HCT116 (cell line): ENCODE measurements at regions not wholly inside any gene's neighbourhood (a gene's known extent, or its start where the extent isn't known, plus 50 kb on each side); places are given as distances from the start of the nearest gene placed in this dataset.

Experiments used
- ATAC-seq: fragments of 200-7000 bp; cut with Tn5 transposase; 2 replicates; pipeline ENCODE4 v1.9.1; 2020; ENCODE audit warnings: mild to moderate bottlenecking, moderate library complexity
- BruUV-seq: library from RNA; stranded (reverse); fragments of 400-500 nt; replicated peaks from 2 replicates; lab custom pipeline; 2021; lab: Mats Ljungman, UMichigan
- CTCF ChIA-PET: fragments of 300-600 bp; sonication (Branson Sonifier 250); formaldehyde crosslinking; loops from one replicate; lab custom pipeline; 2021; ENCODE audit warnings: antibody characterized with exemption; lab: Charles Lee
- POLR2A ChIA-PET: fragments of 300-600, 350-600 bp; sonication (Branson Sonifier 250); formaldehyde crosslinking; loops from one replicate; lab custom pipeline; 2021; ENCODE audit warnings: antibody characterized with exemption; lab: Charles Lee
- RAD21 ChIA-PET, 2 experiments: fragments of 300-600 bp; sonication (Branson Sonifier 250); formaldehyde crosslinking; loops; one replicate each; lab custom pipeline; 2023; ENCODE audit warnings: low total read pairs in 2 of 2; ENCODE audit not compliant: uncharacterized antibody in 2 of 2, unreplicated experiment in 2 of 2, low non-redundant PET in 1 of 2; lab: Charles Lee
- DNase-seq: peaks from one replicate; pipeline ENCODE4 v3.0.0-alpha.2; 2010; ENCODE audit warnings: low read depth, low spot score
- H2AFZ ChIP-seq: fragments of 200-600 bp; shearing (Covaris generic), sonication (generic); 2 replicates; pipeline ENCODE4 v1.6.1; 2017; ENCODE audit warnings: low read depth, mixed run types, mixed read lengths, antibody characterized with exemption, low read length; ENCODE audit not compliant: poor library complexity, severe bottlenecking
- H3K27ac ChIP-seq: 2 replicates; pipeline ENCODE4 v1.5.1; 2012; ENCODE audit warnings: low read depth, low read length
- H3K27me3 ChIP-seq: fragments of 200-600 bp; sonication (generic); 2 replicates; pipeline ENCODE4 v1.6.1; 2016; ENCODE audit warnings: mixed run types, low read length, mixed read lengths; ENCODE audit not compliant: insufficient read depth
- H3K36me3 ChIP-seq, 2 experiments: fragments of 200-500 bp in 1 of 2; fragments of 200-600 bp in 1 of 2; sonication (Bioruptor generic) in 1 of 2; sonication (generic) in 1 of 2; 2 replicates each; pipeline versions ENCODE4 v1.5.1 to v1.6.1; 2014 to 2016; ENCODE audit warnings: low read length in 2 of 2, inconsistent platforms in 1 of 2, mixed read lengths in 1 of 2, mixed run types in 1 of 2; ENCODE audit not compliant: insufficient read depth in 2 of 2, control insufficient read depth in 1 of 2
- H3K4me1 ChIP-seq, 2 experiments: fragments of 200-600 bp in 1 of 2; sonication (generic) in 1 of 2; 2 replicates each; pipeline versions ENCODE4 v1.5.1 to v1.6.1; 2012 to 2017; ENCODE audit warnings: low read length in 2 of 2, inconsistent platforms in 1 of 2, mild to moderate bottlenecking in 1 of 2, mixed read lengths in 1 of 2, mixed run types in 1 of 2, moderate library complexity in 1 of 2; ENCODE audit not compliant: insufficient read depth in 2 of 2, control insufficient read depth in 1 of 2
- H3K4me2 ChIP-seq: fragments of 200-600 bp; sonication (generic); 2 replicates; pipeline ENCODE4 v1.6.1; 2017; ENCODE audit warnings: mixed run types, low read length, mixed read lengths
- H3K4me3 ChIP-seq, 2 experiments: fragments of 200-600 bp in 1 of 2; sonication (generic) in 1 of 2; replicated peaks in 1 of 2; 2 replicates each; pipeline ENCODE4 v1.5.1; 2011 to 2016; ENCODE audit warnings: low read length in 2 of 2, control low read depth in 1 of 2, low read depth in 1 of 2, mild to moderate bottlenecking in 1 of 2, mixed read lengths in 1 of 2, mixed run types in 1 of 2
- H3K79me2 ChIP-seq: fragments of 200-600 bp; sonication (generic); 2 replicates; pipeline ENCODE4 v1.6.1; 2017; ENCODE audit warnings: mild to moderate bottlenecking, mixed run types, low read length, moderate library complexity, mixed read lengths; ENCODE audit not compliant: insufficient read depth
- H3K9ac ChIP-seq: fragments of 200-600 bp; sonication (generic); 2 replicates; pipeline ENCODE4 v1.6.1; 2016; ENCODE audit warnings: low read length, mixed read lengths
- H3K9me2 ChIP-seq: fragments of 200-600 bp; sonication (generic), shearing (Covaris generic); 2 replicates; pipeline ENCODE4 v1.6.1; 2017; ENCODE audit warnings: mixed run types, mild to moderate bottlenecking, moderate library complexity; ENCODE audit not compliant: insufficient read depth
- H3K9me3 ChIP-seq, 2 experiments: fragments of 200-500 bp in 1 of 2; fragments of 200-600 bp in 1 of 2; sonication (Bioruptor generic) in 1 of 2; sonication (generic) in 1 of 2; 2 replicates each; pipeline ENCODE4 v1.6.1; 2014 to 2017; ENCODE audit warnings: low read length in 2 of 2, mixed read lengths in 2 of 2, inconsistent platforms in 1 of 2, low read depth in 1 of 2, mild to moderate bottlenecking in 1 of 2, mixed run types in 1 of 2, moderate library complexity in 1 of 2; ENCODE audit not compliant: control insufficient read depth in 1 of 2, insufficient read depth in 1 of 2
- H4K20me1 ChIP-seq: fragments of 200-600 bp; sonication (generic), shearing (Covaris generic); 2 replicates; pipeline ENCODE4 v1.6.1; 2017; ENCODE audit warnings: mixed run types, mild to moderate bottlenecking, moderate library complexity; ENCODE audit not compliant: insufficient read depth
- CBX3 ChIP-seq: IDR thresholded peaks from 2 replicates; pipeline ENCODE4 v1.6.1; 2012; ENCODE audit warnings: low read depth
- CEBPB ChIP-seq: IDR thresholded peaks from 2 replicates; pipeline ENCODE4 v1.6.1; 2012; ENCODE audit warnings: low read depth
- EGR1 ChIP-seq: IDR thresholded peaks from 2 replicates; pipeline ENCODE4 v1.6.1; 2012; ENCODE audit warnings: low read depth
- ELF1 ChIP-seq: IDR thresholded peaks from 2 replicates; pipeline ENCODE4 v1.6.1; 2012; ENCODE audit warnings: low read depth, borderline replicate concordance
- EZH2 ChIP-seq: fragments of 200-600 bp; sonication (generic); IDR thresholded peaks from 2 replicates; pipeline ENCODE4 v1.6.1; 2017; ENCODE audit warnings: antibody characterized with exemption, mixed run types
- EZH2phosphoT487 ChIP-seq: fragments of 200-600 bp; IDR thresholded peaks from 2 replicates; pipeline ENCODE4 v1.6.1; 2018; ENCODE audit warnings: antibody characterized with exemption, borderline replicate concordance
- JUND ChIP-seq: IDR thresholded peaks from 2 replicates; pipeline ENCODE4 v1.6.1; 2012
- POLR2A ChIP-seq: IDR thresholded peaks from 2 replicates; pipeline ENCODE4 v1.7.0; 2011; ENCODE audit warnings: borderline replicate concordance; ENCODE audit not compliant: insufficient read depth, insufficient read length; ENCODE audit errors: extremely low read depth
- POLR2AphosphoS5 ChIP-seq: IDR thresholded peaks from 2 replicates; pipeline ENCODE4 v1.6.1; 2011; ENCODE audit warnings: mild to moderate bottlenecking, low read depth, low read length, moderate library complexity
- RAD21 ChIP-seq: IDR thresholded peaks from 2 replicates; pipeline ENCODE4 v1.6.1; 2012; ENCODE audit warnings: low read depth, mild to moderate bottlenecking
- SIN3A ChIP-seq: IDR thresholded peaks from 2 replicates; pipeline ENCODE4 v1.6.1; 2012; ENCODE audit warnings: low read depth
- SP1 ChIP-seq: IDR thresholded peaks from 2 replicates; pipeline ENCODE4 v1.6.1; 2012; ENCODE audit warnings: low read depth
- SRF ChIP-seq: IDR thresholded peaks from 2 replicates; pipeline ENCODE4 v1.6.1; 2012; ENCODE audit warnings: low read depth
- TCF7L2 ChIP-seq: IDR thresholded peaks from 2 replicates; pipeline ENCODE4 v1.7.0; 2011; ENCODE audit warnings: borderline replicate concordance, inconsistent platforms; ENCODE audit not compliant: insufficient read depth, insufficient read length; ENCODE audit errors: extremely low read depth
- YY1 ChIP-seq: IDR thresholded peaks from 2 replicates; pipeline ENCODE4 v1.6.1; 2011; ENCODE audit warnings: low read length, low read depth, moderate library complexity, mild to moderate bottlenecking; ENCODE audit not compliant: insufficient replicate concordance; ENCODE audit errors: extremely low read depth
- ZNF274 ChIP-seq: fragments of 200-500 bp; sonication (Bioruptor generic); IDR thresholded peaks from 2 replicates; pipeline ENCODE4 v1.6.1; 2014; ENCODE audit warnings: mild to moderate bottlenecking, low read depth, low read length, inconsistent platforms
- intact Hi-C: fragments of 100-400 bp; cut with micrococcal nuclease; formaldehyde crosslinking; loops from 2 replicates; pipeline ENCODE4 v1.10.0; 2022
- TF ChIP-seq, protein P1 (sequence below): IDR thresholded peaks from 2 replicates; pipeline ENCODE4 v1.6.1; 2011; ENCODE audit warnings: mild to moderate bottlenecking, low read length, moderate library complexity; ENCODE audit not compliant: insufficient replicate concordance; ENCODE audit errors: extremely low read depth
- TF ChIP-seq, protein P2 (sequence below): IDR thresholded peaks from 2 replicates; pipeline ENCODE4 v1.6.1; 2012
- TF ChIP-seq, protein P3 (sequence below), 3 experiments: fragments of 200-600 bp in 1 of 3; sonication (generic) in 1 of 3; IDR thresholded peaks in 2 of 3; conservative IDR thresholded peaks in 1 of 3; 2 replicates each; pipeline ENCODE4 v1.5.1; 2012 to 2017; ENCODE audit warnings: low read depth in 2 of 3, low read length in 2 of 3, antibody characterized with exemption in 1 of 3, borderline replicate concordance in 1 of 3, control low read depth in 1 of 3, mild to moderate bottlenecking in 1 of 3, mixed read lengths in 1 of 3, mixed run types in 1 of 3, moderate library complexity in 1 of 3; ENCODE audit not compliant: insufficient read depth in 1 of 3

DNA sequence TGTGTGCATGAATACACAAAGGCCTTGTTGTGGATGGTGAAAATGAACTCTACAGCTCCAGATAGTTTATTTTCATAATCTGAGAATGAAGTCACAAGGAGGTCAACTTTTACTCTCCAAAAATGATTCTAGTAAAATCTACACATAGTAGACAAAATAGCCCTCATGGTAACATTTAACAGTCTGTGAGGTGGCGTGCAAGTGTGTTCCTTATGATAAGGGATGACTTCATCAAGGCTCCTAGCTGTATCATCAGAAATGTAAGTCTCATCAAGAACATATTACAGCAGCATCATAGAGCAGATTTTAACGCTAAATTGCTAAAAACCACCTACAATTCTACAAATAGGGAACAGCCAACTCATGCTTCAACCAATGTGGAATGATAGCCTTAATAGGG lies 72.3 kb upstream of the RIOK3 start:
- Histone ChIP-seq H3K4me3 (no peak overlapping the region), H3K79me2 (no peaks in the 10 kb centered on the region), H3K27me3 (no peaks in the 10 kb centered on the region), H3K9me2 (no peaks in the 10 kb centered on the region), H3K36me3 (no peaks in the 10 kb centered on the region), H3K9ac (no peak overlapping the region), H3K4me1 (peaks cover 16 to 22% of the 10 kb centered on the region in 2 experiments), H2AFZ (no peak overlapping the region), H4K20me1 (no peaks in the 10 kb centered on the region), H3K4me2 (no peak overlapping the region), H3K9me3 (no peaks in the 10 kb centered on the region), H3K27ac (no peak overlapping the region)
- BruUV-seq, result no TSS peak
- ATAC-seq (no peak), DNase-seq (no peak)
- ChIA-PET CTCF (interaction anchor here (0.9 kb wide), 1 partner anchor 31 kb away, joined by 3 read pairs; no protein-coding TSS in a partner anchor), POLR2A (no interaction called here), RAD21 (no interaction called here)
- intact Hi-C loops, result no loop called here
- TF ChIP-seq SRF, result no peak
- TF ChIP-seq, protein P1, sequence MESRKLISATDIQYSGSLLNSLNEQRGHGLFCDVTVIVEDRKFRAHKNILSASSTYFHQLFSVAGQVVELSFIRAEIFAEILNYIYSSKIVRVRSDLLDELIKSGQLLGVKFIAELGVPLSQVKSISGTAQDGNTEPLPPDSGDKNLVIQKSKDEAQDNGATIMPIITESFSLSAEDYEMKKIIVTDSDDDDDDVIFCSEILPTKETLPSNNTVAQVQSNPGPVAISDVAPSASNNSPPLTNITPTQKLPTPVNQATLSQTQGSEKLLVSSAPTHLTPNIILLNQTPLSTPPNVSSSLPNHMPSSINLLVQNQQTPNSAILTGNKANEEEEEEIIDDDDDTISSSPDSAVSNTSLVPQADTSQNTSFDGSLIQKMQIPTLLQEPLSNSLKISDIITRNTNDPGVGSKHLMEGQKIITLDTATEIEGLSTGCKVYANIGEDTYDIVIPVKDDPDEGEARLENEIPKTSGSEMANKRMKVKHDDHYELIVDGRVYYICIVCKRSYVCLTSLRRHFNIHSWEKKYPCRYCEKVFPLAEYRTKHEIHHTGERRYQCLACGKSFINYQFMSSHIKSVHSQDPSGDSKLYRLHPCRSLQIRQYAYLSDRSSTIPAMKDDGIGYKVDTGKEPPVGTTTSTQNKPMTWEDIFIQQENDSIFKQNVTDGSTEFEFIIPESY, result no peak
- no peak for TF ChIP-seq TCF7L2
- TF ChIP-seq ELF1, result no peak
- TF ChIP-seq POLR2A, result no peak
- no peak for TF ChIP-seq EGR1
- no peak for TF ChIP-seq YY1
- no peak for TF ChIP-seq CBX3

DNA sequence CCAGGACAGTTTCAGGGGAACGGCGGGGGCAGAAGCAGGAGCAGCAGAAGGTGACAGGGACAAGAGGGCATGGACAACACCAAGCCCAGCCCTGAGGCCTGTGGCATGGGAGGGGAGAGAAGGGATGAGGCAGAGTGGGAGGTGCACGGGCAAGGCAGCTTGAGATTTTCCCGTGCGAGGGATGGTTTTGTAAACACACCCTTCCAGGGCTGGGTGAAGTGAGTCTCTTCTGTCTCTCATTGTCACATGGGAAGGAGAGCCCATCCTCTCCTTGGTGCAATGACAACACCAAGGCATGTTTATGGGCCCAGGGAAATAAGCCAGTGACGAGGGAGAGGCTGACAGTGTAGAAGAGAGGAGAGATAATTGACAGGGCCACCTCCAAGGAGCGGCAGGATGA lies 69.6 kb upstream of the RIOK3 start:
- DNase-seq (no peak), ATAC-seq (no peak)
- H3K79me2 ChIP-seq, result no peaks in the 10 kb centered on the region
- ChIA-PET RAD21 (no interaction called here), POLR2A (no interaction called here), CTCF (no interaction called here)
- H3K9me3 ChIP-seq, result no peaks in the 10 kb centered on the region
- H3K27me3 ChIP-seq, result no peaks in the 10 kb centered on the region
- TF ChIP-seq CEBPB (no peak), TCF7L2 (no peak), POLR2AphosphoS5 (no peak), EZH2phosphoT487 (no peak), CBX3 (no peak), ELF1 (no peak), SP1 (no peak), ZNF274 (no peak), SIN3A (no peak), EZH2 (no peak), RAD21 (no peak), JUND (no peak)
- TF ChIP-seq, protein P2, sequence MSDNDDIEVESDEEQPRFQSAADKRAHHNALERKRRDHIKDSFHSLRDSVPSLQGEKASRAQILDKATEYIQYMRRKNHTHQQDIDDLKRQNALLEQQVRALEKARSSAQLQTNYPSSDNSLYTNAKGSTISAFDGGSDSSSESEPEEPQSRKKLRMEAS, result no peak
- TF ChIP-seq, protein P3, sequence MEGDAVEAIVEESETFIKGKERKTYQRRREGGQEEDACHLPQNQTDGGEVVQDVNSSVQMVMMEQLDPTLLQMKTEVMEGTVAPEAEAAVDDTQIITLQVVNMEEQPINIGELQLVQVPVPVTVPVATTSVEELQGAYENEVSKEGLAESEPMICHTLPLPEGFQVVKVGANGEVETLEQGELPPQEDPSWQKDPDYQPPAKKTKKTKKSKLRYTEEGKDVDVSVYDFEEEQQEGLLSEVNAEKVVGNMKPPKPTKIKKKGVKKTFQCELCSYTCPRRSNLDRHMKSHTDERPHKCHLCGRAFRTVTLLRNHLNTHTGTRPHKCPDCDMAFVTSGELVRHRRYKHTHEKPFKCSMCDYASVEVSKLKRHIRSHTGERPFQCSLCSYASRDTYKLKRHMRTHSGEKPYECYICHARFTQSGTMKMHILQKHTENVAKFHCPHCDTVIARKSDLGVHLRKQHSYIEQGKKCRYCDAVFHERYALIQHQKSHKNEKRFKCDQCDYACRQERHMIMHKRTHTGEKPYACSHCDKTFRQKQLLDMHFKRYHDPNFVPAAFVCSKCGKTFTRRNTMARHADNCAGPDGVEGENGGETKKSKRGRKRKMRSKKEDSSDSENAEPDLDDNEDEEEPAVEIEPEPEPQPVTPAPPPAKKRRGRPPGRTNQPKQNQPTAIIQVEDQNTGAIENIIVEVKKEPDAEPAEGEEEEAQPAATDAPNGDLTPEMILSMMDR (IDR thresholded peaks at IDR 0.05 in 2 of 3, conservative IDR thresholded peaks at IDR 0.05 in 1 of 3; ENCODE audit: borderline replicate concordance in 1 of 3, insufficient read depth in 1 of 3, low read depth in 2 of 3, low read length in 2 of 3), result no peak
- peaks cover 8 to 9% of the 10 kb centered on the region in 2 experiments for H3K4me1 ChIP-seq
- H4K20me1 ChIP-seq, result no peaks in the 10 kb centered on the region
- no peaks in the 10 kb centered on the region for H3K9me2 ChIP-seq
- no peak overlapping the region for H2AFZ ChIP-seq
- intact Hi-C loops, result no loop called here
- H3K9ac ChIP-seq, result no peak overlapping the region
- no peaks in the 10 kb centered on the region for H3K36me3 ChIP-seq
- H3K27ac ChIP-seq, result no peak overlapping the region
- no TSS peak for BruUV-seq
- no peak overlapping the region for H3K4me3 ChIP-seq
- H3K4me2 ChIP-seq, result no peak overlapping the region
